GM18868 (cell line): ENCODE measurements at regions not wholly inside any gene's neighbourhood (a gene's known extent, or its start where the extent isn't known, plus 50 kb on each side); places are given as distances from the start of the nearest gene placed in this dataset.

Source experiments
- ATAC-seq: cut with Tn5 transposase; IDR thresholded peaks from one replicate; pipeline ENCODE4 v1.9.1; 2021; ENCODE audit warnings: mild to moderate bottlenecking, moderate library complexity; ENCODE audit not compliant: unreplicated experiment

DNA sequence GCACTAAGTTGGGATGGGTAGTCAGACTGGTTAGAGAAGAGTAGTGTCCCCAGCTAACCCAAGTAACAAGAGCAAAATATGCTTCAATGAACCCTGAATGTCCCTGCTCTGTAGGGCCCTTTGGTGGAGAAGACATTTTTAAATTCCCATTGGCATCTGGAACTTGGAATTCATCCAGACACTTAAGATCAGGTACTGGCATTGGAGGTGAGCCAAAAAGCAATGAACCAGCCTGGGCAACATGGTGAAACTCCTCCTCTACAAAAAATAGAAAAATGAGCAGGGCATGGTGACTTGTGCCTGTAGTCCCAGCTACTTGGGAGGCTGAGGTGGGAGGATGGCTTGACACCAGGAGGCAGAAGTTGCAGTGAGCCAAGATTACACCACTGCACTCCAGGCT lies 58.9 kb upstream of the ZNF618 start:
- ATAC-seq: no peak

DNA sequence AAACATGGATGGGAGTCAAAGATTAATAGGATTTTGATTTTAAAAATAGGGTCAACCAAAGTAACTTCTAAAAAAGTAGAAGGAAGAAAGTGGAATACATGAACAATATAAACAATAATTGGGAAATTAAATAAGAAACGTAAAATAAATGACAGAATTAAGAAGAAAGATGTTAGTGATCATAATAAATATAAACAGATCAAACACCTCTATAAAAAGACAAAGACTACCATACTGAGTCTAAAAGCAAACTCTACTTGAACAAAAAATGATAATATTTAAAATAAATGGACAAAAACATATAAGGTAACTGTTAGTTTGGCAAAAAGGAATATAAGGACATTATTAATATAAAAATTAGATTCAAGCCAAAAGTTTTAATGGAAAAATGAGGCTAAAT lies 57.7 kb upstream of the ZNF618 start:
- ATAC-seq: no peak

DNA sequence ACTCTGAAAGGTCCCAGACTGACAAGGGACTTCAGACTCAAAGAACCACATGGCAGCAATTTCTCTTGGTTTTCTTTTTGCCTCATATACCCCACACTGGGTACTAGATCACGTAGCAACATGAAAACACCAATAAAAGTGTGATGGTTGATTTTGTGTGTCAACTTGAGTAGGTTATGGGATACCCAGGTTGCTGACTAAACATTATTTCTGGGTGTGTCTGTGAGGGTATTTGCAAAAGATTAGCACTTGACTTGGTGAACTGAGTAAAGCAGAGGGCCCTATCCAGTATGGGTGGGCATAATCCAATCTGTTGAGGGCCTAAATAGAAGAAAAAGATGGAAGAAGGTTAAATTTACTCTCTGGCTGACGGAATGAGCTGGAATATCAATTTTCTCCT lies 53.8 kb upstream of the ZNF618 start:
- ATAC-seq: no peak

DNA sequence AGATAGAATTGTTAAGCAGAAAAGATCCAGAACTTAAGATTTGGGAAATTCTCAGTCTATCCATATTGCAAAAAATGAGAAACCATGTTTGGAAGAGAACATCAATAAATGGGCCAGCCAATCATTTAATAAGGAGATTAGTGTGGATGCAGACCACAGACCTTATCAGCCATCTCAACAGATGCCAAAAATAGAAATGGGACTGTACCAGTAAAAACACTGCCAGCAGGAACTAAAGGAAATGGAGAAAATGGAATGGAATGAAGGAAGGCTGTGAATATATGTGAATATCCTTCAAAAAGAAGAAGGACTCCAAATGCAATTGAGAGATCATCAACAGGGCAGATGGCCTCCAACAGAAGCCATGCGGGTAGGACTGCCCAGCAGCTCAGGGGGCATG lies 52.7 kb upstream of the ZNF618 start:
- ATAC-seq: no peak
